Mesenchymal stem cell (in vitro differentiated cells and primary cell): ENCODE measurements at regions not wholly inside any gene's neighbourhood (a gene's known extent, or its start where the extent isn't known, plus 50 kb on each side); places are given as distances from the start of the nearest gene placed in this dataset. TPM values are rescaled to one million over a fixed set of nuclear protein-coding genes. Genes with fewer than 3 reads are reported as not detected.

ENCODE experiments used
- small RNA-seq: library from polyadenylated mRNA; stranded (forward); fragments of <200 nt; extraction: miRNeasy Mini kit (QIAGEN cat#:217004); gene quantifications from one replicate; pipeline ENCODE3, GENCODE V24; 2013; ENCODE audit warnings: low read depth

Small RNAs in the stretch of these regions (small RNA-seq; reads per million reads assigned to genes)
- not detected for gene BX842568.4
